Body of pancreas (tissue), 4 donors: ENCODE measurements at regions not wholly inside any gene's neighbourhood (a gene's known extent, or its start where the extent isn't known, plus 50 kb on each side); places are given as distances from the start of the nearest gene placed in this dataset.

ENCODE experiments used
- CTCF ChIP-seq, 7 experiments: fragments of 450-650 bp in 4 of 7; fragments of 200-600 bp in 3 of 7; sonication (generic) in 3 of 7; IDR thresholded peaks; one replicate each; pipeline ENCODE4 v1.5.1; 2016 to 2019; ENCODE audit warnings: antibody characterized with exemption in 7 of 7
- POLR2A ChIP-seq, 3 donors: fragments of 450-650 bp; IDR thresholded peaks; one replicate each; pipeline ENCODE4 v1.6.1; 2016; ENCODE audit warnings: antibody characterized with exemption in 3 of 3, mild to moderate bottlenecking in 2 of 3

- no peak for TF ChIP-seq CTCF (IDR thresholded peaks at IDR 0.05)
- TF ChIP-seq POLR2A (IDR thresholded peaks at IDR 0.05): no peak
Observed at GRCh38 chr4:132344924-132345828, 803.9 kb upstream of the PCDH10 start.
